ENCODE measurements at regions not wholly inside any gene's neighbourhood (a gene's known extent, or its start where the extent isn't known, plus 50 kb on each side); places are given as distances from the start of the nearest gene placed in this dataset.

DNA sequence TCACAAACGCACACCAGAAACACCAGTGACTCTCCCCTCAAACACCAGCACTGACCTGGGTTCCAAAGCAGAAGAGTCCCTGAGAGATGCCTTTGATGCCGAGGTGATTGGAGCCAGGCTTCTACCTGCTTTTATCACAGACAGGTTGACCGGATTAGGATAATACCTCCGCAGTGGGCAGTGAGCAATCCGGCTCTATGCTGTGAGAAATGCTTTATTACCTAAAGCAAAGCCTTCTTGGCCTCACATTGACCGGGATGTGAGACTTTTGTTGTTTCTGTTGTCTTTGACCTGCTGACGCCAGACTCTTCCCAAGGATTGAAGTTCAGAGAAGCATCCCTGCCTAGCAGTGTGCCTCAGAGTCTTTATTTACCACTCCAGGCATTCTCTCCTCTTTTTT is 320.3 kb upstream of the CLINT1 start:
- DNase-seq: no peak

DNA sequence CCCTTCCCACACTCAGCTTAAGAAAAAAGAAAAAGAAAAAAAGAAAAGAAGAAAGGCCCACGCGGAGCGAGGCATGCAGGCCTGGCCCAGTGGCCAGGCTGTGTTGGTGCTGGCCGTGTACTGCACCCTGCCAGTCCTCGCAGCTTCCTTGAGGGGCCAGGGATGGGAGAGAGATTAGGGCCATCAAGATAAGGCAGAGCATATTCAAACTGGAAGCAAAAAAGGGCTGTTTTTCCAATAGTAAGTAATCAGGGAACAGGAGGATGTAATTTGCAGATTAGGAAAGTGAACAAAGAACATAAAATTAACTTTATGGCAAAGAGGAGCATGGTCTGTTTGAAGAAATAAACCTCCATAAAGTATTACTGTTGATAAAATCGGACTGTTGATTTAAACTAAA is 319.6 kb upstream of the CLINT1 start:
- no peak for DNase-seq

DNA sequence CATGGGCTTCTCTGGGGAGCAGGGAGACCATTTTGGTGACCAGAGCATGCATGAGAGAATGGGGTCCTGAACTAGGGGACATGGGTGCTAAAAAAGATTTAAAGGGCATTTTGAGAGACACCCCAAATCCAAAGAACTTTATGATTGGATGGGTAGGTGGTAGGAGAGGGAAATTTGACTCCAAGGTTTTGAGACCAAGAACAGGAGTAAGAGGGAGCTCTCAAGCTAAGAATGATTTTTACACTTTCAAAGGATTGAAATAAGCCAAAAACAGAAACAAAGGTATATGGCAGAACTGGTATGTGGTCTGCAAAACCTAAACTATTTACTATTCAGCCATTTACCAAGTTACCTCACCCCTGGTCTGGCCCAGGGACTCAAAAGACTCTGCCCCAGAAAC is 318.2 kb upstream of the CLINT1 start:
- no peak for DNase-seq

DNA sequence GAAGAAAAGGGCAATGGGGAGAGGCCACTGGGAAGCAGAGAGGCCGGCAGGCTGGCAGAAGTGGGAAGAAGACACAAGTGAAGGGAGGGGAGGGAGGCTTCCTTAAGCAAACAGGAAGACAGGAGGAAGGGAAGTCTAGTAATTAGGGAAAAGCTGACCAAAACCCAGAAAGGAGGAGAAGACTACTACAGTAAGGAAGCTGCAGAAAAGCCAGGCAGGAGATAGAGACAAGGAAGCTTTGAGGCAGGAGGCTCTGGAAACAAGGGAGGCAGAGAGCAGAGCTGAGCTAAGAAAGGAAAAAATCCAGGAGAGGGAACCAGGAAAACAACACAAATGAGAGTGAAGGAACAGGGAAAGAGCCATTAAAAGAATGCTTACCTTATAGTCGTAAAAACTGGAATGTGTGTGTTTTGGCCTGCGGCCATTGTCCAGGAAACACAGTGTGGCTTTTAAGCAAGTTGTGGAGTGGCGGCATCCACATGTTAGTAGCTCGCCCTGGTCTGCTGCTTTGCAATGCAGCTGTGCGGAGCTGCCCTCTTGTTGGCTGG is 317.1 kb upstream of the CLINT1 start:
- DNase-seq: no peak

DNA sequence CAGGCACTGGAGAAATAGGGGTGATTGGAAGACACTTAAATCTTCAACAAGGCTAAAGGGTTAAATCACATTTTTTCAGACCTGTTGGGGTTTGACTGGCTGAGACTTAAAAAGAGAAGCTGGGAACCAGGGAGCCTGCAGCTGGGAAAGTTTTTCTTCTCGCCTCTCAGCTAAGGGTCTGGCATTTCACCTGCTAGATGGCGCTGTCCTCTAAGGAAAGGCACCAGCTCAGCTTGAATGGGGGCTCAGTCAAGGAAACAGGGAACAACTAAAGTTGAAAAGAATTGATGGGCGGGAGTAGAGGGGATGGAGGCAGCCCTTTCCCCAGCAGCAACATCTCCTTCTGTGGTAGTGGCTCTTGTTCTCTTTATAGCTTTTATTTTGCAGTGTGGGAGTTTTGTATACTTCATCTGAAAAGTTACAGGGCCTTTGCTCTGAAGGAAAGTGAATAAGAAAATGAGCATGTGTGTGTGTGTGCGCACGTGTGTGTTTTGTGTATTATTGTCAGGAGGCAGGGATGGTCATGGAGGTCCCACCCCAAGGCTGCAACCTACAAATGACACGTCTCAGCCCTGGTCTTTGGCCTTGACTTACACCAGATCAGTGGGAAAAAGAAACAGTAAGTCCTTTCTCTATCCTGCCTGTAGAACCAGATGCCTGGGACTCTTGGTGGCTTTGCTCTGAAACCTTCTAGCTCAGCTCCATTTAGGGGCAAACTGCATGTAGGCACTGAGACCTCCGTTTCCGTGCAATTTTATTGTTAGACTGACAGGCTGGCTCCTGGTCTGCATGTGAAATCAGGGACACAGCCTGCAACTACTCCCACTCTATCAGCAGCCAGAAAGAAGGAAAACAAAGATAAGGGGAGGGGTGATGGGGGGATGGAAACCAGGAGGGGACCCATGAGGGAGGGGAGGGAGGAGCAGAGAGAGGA is 316.2 kb upstream of the CLINT1 start:
- peak; percentile 41 to 46 for DNase-seq

DNA sequence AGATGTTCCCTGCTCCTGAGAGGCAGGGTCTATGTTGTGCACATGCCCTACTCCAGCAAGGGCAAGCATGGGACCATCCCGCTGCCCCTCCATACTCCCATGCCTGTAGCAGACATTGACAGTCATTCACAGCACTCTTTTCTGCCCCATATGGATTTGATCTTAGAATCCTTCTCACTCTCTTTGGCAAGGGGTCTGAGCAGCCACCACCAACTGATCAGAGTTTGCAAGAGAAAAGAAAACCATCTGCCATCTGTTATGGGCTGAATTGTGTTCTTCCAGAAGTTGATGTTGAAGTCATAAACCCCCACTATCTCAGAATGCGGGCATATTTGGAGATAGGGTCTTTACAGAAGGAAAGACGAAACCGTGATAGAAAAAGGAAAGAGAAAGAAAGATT is 315.1 kb upstream of the CLINT1 start:
- no peak for DNase-seq

DNA sequence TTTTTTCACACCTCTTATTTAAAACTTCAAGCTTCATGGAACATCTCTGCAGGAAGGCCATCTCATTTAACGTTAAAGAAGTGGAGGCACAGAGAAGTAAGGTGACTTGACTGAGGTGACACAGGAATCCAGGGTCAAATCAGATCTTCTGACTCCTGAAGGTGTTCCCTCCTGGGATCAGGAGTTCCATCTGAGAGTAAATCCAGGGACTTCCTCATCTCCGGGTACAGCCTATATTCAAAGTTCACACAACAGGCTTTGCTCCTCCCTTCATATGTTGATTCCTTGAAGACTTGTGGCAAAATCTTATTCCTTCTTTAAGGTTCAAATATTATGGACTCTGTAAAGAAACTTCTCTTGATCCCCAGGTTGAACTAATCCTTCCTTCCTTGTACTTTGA is 313.1 kb upstream of the CLINT1 start:
- no peak for DNase-seq

DNA sequence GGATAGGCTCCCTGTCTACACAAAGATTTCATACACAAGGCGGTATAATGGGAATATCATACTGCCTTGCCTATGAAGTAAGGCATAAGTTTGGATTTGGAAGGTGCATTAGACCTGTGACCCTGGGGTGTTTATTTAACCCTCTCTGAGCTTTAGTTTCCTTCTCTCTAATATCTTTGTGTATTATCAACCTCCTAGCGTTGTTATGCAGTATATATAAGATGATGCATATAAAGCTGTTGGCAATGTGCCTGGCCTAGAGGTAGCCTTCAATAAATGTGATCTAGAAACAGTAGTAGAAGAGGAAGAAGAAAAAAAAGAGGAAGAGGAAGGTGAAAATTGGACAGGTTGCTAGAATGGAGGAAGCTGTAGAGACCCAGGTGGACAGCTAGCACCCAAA is 311.6 kb upstream of the CLINT1 start:
- no peak for DNase-seq

DNA sequence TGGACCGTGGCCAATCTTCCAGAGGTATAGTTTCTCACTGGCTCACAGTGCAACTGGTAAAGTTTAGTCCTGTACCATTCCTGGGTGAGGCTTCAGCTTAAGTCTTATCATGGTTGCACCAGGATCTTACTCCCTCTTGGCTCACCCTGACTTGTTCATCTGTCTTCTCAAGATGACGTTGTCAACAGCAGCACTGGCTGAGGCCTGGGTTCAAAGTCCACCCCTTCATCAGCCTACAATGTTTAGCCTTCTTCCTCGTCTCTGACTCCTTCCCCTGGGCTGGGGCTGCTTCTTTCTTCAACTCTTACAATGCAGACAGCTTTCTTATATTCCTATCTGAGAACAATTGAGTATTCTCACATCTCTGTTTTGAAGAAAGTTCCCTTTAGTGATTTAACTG is 311.1 kb upstream of the CLINT1 start:
- no peak for DNase-seq

DNA sequence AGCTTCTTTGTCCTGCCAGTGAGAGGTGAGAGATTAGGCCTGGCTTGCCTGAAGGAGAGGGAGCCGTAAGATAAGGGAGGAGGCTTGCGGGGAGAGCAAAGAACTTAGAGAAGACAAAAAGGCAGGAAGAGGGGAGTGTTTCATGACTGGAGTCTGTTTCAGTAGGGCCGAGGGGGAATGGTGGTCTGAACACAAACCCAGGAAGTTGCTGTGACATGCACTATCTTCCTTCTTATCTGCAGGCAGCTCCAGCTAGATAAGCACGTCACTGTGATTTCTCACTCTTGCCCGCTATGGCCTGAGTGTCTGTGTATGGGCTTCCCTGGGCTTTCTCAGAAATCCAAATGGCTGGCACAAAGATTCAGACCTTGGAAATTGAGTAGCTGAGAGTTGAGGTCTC is 307.5 kb upstream of the CLINT1 start:
- no peak for DNase-seq

DNA sequence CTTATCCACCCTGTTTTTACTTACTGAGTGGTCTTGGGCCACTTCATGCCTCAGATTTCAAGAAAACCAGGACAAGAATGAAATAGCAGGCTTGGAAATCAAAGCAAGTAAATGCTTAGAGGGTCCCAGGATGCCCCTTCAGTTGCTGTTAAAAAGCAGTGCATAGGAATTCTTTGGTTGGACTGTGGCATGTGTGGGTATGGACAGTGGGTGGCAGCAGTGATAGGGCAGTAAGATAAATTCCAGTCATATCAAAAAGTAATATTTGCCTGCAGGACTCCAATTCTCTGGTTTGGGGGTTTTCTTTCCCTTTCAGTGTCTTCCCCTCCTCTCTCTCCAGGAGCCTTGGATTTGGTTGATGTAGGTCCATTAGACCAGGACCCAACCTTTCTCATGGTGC is 306.7 kb upstream of the CLINT1 start:
- no peak for DNase-seq

DNA sequence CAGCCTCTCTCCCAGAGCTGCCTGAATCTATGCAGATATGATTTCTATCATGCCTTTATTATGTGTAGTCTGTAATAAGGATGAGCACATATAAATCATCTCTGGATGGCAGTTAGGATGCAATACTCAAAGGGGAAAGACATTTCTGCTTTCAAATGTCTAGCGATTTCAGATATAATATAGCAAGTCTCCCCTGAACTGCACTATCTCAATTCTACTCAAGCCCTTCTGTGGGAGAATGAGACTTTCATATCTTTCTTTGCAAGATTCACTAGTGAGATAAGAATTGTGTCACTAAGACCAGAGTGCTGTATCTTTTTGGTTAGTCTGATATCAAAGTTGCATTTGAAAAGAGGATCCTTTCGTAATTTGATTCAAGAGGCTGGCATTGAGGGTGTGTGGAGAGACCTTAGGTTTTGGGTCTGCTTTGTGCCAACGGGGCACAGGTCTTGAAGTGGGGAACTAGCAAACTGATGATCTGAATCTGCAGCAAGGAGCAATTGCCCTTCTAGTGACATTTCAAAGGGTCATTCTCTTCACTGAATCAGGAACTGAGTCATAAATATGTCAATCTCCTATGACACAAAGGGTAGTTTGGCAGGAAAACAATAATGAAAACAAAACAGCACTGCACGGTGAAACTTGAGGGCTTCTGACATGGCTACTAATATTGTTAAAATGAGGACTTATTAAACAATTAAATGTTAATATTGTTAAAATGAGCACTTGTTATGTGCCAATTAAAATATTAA is 305.5 kb upstream of the CLINT1 start:
- DNase-seq: no peak

DNA sequence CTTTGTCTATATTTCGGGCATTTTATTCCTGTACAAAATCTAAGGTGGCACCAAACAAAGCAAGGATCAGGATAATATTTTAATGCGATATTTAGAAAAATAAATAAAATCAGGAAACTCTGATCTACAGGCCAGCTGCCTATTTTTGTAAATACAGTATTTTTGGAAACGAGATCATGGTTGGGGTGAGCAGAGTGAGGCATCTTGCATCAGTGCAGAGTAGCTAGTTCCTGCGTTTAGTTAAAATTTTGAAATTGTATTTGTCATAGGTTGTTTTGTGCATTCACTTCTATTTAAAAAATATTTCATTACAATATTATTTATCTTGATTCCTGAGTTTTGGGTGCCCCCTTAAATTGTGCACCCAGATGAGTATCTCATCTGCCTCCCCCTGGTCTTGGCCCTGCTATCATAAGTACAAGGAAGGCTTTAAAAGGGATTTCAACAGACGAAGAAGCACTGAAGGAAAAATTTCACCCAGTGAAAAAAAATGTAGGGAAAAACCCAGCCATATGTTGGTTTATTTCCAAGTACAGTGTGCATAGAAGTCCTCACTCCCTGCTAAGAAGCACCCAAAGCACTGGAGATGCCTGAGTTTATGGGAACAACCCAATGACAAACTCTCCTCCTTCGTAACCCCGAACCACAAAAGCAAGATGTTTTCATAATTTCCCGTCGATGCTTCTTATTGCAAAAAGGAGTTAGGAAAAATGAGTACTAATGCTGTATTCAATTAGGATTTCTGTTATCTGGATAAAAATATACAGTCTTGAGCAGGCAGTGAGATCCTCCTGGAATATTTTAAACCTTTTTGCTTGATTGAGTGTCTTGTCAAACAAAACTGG is 304.7 kb upstream of the CLINT1 start:
- DNase-seq: no peak

DNA sequence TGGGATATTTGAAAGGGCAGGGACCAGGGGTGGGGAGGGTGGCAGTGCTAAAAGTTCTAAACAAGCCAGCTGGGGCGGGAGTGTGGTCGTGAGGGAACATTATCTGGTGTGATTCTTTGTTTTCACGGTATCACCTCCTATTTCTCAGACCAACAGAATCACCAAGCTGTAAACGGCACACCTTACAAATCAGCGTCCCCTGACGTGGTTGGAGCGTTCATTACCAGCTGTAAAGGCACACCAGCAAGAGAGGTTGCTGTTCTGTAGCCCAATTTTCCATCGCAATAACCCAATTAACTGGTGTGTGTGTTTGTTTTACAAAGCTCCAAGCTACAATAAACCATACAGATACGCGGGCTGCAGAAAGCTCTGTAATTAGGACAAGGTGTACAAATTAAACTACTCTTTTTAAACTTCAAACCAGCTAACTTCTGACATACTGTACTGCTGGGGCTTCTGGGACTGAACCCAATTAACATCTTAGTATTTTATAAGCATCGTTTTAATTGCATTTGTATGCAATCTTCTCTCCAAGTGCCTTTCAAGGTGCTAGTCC is 303.6 kb upstream of the CLINT1 start:
- no peak for DNase-seq

DNA sequence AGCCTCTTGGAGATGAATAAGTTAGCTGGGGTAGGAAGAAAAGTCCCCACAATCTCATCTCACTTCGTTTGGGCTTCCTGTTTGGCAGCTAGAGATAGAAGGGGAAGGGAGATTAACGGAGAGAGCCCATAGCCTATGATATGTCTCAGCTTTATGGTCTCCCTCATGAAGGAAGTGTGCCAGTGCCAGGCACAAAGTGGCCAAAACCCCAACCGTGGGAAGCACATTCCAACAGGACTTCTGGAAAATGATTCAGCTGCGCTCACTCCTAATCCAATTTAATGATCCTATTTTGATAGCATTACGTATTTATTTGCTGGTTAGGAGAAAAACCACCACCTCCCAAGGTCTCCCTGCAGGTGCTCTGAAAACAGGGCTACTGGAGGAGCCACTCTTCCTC is 303.1 kb upstream of the CLINT1 start:
- DNase-seq: no peak

DNA sequence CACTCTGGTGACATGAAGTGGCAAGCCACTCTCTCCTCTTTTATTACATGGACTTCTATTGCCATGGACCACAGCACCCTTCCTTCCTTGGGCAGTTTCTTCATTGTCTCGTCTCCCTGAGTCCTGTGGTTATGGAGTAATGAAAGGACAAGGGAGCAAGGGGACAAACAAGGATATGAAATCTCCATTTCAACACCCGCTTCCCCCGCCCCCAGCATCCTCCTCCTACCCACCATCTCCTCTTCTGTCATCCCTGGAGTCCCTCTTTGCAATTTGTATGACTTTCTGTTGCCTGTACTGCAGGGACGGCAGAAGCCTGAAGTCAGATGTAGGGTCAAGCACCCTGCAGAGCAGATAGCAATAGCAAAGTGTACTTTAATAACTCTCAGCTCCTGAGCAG is 300.7 kb upstream of the CLINT1 start:
- no peak for DNase-seq

DNA sequence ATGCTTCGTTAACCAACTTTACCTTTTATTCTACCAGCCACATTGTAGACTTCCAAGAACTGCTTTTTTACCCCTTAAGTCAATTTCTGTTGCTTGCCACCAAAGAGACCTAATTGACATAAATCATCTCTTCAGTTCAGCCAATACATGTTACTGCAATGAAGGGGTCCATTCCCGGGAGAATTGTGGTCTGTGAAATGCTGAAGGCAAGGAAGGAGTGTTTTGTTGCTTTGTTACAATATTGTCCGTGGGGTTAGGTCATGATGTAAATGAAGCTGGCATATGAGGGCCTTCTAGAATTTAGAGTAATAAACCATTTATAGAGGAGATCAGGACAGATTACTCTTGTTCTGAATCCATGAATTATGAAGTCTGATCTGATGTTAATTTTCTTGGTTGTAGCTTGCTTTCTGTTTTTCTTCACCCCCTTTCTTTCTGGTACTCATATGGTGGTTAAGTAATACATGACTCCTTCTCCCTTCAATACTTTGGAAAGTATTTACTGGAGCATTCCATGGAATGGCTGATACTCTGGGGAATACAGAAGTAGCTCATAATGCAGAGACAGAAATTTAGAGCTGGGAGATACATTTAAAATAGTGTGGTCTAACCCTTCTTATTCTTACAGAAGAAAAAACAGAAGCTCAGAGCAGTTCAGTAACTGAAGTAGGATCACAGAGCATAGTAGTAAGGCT is 297.0 kb upstream of the CLINT1 start:
- DNase-seq: no peak

DNA sequence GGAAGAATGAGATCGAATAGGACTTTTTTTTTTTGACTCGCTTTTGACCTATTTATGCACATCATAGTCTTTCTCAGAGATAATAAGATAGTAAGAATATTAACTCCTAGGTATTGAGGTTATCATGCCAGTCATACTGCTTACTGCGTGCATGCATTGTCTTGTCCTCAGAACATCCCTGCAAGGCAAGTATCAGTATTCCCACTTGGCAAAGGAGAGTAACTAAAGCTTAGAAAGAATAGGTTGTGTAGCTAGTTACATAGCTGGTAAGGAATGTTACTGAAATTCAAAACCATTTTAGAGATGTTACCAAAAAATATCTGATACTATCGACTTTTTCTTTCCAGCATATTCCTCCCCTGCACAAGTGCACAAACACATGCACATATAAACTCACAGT is 296.1 kb upstream of the CLINT1 start:
- no peak for DNase-seq

DNA sequence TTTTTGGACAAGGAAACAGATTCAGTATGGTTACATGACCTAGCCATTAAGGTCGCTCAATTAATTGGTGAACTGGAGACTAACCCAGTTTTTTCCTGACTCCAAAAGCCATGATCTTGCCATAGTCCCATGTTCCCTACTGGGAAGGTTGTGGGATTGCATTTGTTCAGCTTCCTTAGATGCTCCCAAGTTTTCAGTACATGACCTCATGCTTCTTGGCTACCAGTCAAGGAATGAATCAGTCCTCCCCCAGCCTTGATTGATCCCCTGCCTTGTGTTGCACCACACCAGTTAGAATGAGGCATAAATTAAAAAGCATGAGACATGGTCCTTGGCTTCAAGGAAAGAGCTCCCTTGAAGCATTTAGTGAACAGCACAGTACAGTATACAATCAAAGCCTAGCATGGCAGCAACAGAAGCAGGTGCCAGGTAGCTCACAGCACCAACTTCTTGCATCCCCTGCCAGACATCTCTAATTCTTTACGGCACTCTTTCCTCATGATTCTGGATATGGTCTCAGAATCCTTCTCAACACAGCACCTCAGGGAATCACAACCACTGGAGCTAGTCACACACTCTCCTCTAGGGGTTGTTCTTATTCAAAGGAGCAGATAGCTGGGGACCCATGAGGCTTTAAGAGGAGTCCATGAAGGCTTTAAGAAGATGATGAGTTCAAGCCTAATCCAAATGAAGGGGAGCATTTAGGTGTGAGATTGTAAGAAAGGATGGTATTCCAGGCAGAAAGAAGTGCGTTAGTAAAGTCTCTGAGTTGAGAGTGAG is 295.5 kb upstream of the CLINT1 start:
- no peak for DNase-seq

DNA sequence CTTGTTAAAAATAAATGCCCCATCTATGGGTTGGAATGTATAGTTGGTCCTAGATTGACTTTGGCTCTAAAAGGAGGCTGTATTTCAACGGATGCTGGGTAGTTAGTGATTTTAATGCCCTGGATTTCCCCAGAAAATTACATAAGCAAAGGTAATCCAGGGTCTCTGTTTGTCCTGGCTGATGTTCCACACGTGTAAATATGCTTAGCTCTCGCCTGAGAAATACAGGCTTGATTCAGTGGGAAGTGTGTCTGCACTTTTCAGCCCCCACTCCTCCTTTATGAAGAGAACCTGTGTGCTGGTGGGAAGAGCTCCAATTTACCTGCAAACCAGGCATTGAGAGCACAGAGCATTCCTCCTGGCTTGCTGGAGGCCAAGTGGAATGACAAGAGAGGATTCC is 294.6 kb upstream of the CLINT1 start:
- no peak for DNase-seq

DNA sequence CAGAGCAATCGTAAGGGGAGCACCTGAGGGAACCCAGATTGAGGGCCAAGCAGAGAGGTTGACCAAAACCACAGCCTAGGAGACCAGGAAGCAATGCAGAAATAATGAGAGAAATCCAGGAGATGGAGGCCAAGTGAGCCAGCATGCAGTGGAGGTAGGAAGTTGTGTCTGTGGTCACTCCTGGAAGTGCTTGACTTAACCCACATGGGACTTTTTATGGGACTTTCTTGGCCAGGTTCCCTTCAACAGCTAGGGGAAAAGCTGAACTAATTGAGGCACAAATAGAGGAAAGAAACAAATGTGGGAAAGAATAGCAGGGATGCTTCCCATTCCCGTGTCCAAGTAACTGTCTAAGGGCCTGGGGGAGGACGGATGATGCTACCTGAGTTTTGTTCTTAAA is 293.2 kb upstream of the CLINT1 start:
- no peak for DNase-seq

All from Kasumi-1 (cell line).